ENCODE measurements at regions not wholly inside any gene's neighbourhood (a gene's known extent, or its start where the extent isn't known, plus 50 kb on each side); places are given as distances from the start of the nearest gene placed in this dataset.

- ATAC-seq (ENCODE audit: low FRiP score in 2 of 2) (no peak), DNase-seq (no peak)
These were observed 390.1 kb downstream of the NXPH1 start for GRCh38 chr7:8823486-8823885.

GRCh38 chr7:8827329-8827728 lies 393.9 kb downstream of the NXPH1 start:
- ATAC-seq (ENCODE audit: low FRiP score in 2 of 2): no peak
- DNase-seq: no peak
- no peaks in the 10 kb centered on the region for H3K4me1 ChIP-seq
- TF ChIP-seq EP300 (IDR thresholded peaks at IDR 0.05) (no peak), POLR2AphosphoS5 (IDR thresholded peaks at IDR 0.05) (no peak), POLR2A (IDR thresholded peaks at IDR 0.05) (no peak), CTCF (IDR thresholded peaks at IDR 0.05) (no peak)
- 84 to 88% methylated on average over 1 of the region's 1 CpG for WGBS, 2 donors
- H3K9me3 ChIP-seq: no peaks in the 10 kb centered on the region
- no peak overlapping the region for H3K4me3 ChIP-seq
- no peaks in the 10 kb centered on the region for H3K36me3 ChIP-seq
- H3K27me3 ChIP-seq: no peaks in the 10 kb centered on the region
- no peak overlapping the region for H3K27ac ChIP-seq

More at GRCh38 chr7:8823486-8823885, 390.1 kb downstream of the NXPH1 start:
- H3K36me3 ChIP-seq: no peaks in the 10 kb centered on the region
- no peaks in the 10 kb centered on the region for H3K9me3 ChIP-seq
- no peaks in the 10 kb centered on the region for H3K4me1 ChIP-seq
- no peak overlapping the region for H3K4me3 ChIP-seq
- no peak overlapping the region for H3K27ac ChIP-seq
- whole genome bisulfite sequencing, 2 donors: 78 to 92% methylated on average over 2 of the region's 2 CpGs
- H3K27me3 ChIP-seq: no peaks in the 10 kb centered on the region
- no peak for TF ChIP-seq CTCF (IDR thresholded peaks at IDR 0.05)
- TF ChIP-seq POLR2AphosphoS5 (IDR thresholded peaks at IDR 0.05): no peak
- TF ChIP-seq POLR2A (IDR thresholded peaks at IDR 0.05): no peak
- TF ChIP-seq EP300 (IDR thresholded peaks at IDR 0.05): no peak

- TF ChIP-seq POLR2A (IDR thresholded peaks at IDR 0.05) (no peak), POLR2AphosphoS5 (IDR thresholded peaks at IDR 0.05) (no peak), CTCF (IDR thresholded peaks at IDR 0.05) (no peak), EP300 (IDR thresholded peaks at IDR 0.05) (no peak)
- WGBS, 2 donors: 84 to 85% methylated on average over 4 of the region's 4 CpGs
- H3K27ac ChIP-seq: no peak overlapping the region
These were observed 395.7 kb downstream of the NXPH1 start for GRCh38 chr7:8829100-8829499.

DNA sequence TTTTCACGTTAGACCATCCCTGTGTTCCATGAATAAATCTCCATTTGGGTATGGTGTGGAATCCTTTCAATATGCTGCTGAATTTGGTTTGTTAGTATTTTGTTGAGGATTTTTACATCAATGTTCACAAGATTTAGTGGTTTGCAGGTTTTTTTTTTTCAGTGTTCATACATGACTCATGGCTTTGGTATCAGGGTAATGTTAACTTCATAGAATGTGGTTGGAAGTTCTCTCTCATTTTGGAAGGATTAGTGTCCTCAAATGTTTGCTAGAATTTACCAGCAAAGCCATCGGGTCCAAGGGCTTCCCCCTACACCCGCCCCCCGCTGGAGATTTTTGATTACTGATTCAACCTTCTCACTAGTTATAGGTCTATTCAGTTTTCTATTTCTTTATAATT lies 398.0 kb downstream of the NXPH1 start:
- H3K27ac ChIP-seq: no peak overlapping the region
- H3K36me3 ChIP-seq: no peaks in the 10 kb centered on the region
- no peaks in the 10 kb centered on the region for H3K9me3 ChIP-seq
- DNase-seq (no peak), ATAC-seq (ENCODE audit: low FRiP score in 2 of 2) (no peak)
- no peak overlapping the region for H3K4me3 ChIP-seq
- TF ChIP-seq POLR2AphosphoS5 (IDR thresholded peaks at IDR 0.05) (no peak), EP300 (IDR thresholded peaks at IDR 0.05) (no peak), CTCF (IDR thresholded peaks at IDR 0.05) (no peak), POLR2A (IDR thresholded peaks at IDR 0.05) (no peak)
- H3K27me3 ChIP-seq: no peaks in the 10 kb centered on the region
- no peaks in the 10 kb centered on the region for H3K4me1 ChIP-seq
- WGBS, 2 donors: 72 to 85% methylated on average over 4 of the region's 4 CpGs

More at GRCh38 chr7:8829100-8829499, 395.7 kb downstream of the NXPH1 start:
- H3K4me3 ChIP-seq: no peak overlapping the region
- H3K9me3 ChIP-seq: no peaks in the 10 kb centered on the region
- ATAC-seq (ENCODE audit: low FRiP score in 2 of 2) (no peak), DNase-seq (no peak)
- no peaks in the 10 kb centered on the region for H3K36me3 ChIP-seq
- H3K27me3 ChIP-seq: no peaks in the 10 kb centered on the region
- no peaks in the 10 kb centered on the region for H3K4me1 ChIP-seq

GRCh38 chr7:8833355-8833754 lies 399.9 kb downstream of the NXPH1 start:
- Histone ChIP-seq H3K4me3 (no peak overlapping the region), H3K36me3 (no peaks in the 10 kb centered on the region), H3K4me1 (no peaks in the 10 kb centered on the region), H3K27me3 (no peaks in the 10 kb centered on the region), H3K9me3 (no peaks in the 10 kb centered on the region), H3K27ac (no peak overlapping the region)
- WGBS, 2 donors: 72 to 91% methylated on average over 6 of the region's 6 CpGs
- ATAC-seq (ENCODE audit: low FRiP score in 2 of 2) (no peak), DNase-seq (no peak)
- TF ChIP-seq POLR2AphosphoS5 (IDR thresholded peaks at IDR 0.05): no peak
- TF ChIP-seq EP300 (IDR thresholded peaks at IDR 0.05): no peak
- no peak for TF ChIP-seq CTCF (IDR thresholded peaks at IDR 0.05)
- TF ChIP-seq POLR2A (IDR thresholded peaks at IDR 0.05): no peak

Measured in upper lobe of left lung (tissue), 6 donors.